ENCODE measurements at regions not wholly inside any gene's neighbourhood (a gene's known extent, or its start where the extent isn't known, plus 50 kb on each side); places are given as distances from the start of the nearest gene placed in this dataset.

DNA sequence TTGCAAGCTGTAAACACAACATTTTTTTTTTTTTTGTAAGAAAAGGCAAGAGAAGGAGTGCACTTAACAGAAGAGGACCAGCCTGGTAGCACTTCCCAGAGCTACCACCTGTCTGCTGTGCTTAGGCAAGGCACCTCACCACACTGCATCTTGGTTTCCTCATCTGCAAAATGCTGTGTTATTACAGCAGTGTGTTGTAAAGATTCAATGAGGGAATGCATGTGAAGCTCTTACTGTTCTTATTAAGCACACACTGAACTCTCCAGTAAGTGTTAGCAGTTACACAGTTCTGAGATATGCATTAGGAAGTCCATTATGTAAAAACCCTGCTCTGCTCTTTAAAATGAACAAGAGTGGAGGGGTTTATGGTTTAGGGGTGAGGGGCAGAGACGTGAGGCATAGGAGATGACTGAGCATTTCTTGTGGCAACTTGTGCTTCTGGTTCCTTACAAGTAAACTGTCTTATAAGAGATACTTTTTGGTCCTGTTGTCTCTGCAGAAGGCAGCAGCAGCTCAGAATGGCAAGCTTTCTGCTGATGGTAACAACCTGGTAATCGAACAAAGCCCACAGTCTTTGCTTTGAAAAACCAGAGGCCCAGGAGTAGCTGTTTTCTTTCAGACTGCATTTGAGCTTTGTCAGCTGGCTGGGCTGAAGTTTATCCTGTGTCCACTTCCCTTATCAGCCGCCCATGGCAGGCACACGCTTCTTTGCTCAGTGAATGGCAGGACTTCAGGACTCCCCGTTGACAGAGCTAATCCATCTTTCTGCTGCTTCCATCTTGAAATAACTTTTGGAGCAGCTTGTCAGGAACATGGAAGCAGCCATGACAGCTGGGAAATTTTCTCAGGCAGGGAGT lies 98.8 kb upstream of the BMPER start:
- no peak for TF ChIP-seq CTCF (IDR thresholded peaks at IDR 0.05; ENCODE audit: low read depth, low read length)
- no peak overlapping the region for H3K27ac ChIP-seq
- no peaks in the 10 kb centered on the region for H3K9me3 ChIP-seq (ENCODE audit: severe bottlenecking)
- no peaks in the 10 kb centered on the region for H3K36me3 ChIP-seq
- DNase-seq = no peak
- no peaks in the 10 kb centered on the region for H3K27me3 ChIP-seq (ENCODE audit: insufficient read depth, low read depth, severe bottlenecking)
- H3K4me3 ChIP-seq (ENCODE audit: low read depth, low read length) = no peak overlapping the region

DNA sequence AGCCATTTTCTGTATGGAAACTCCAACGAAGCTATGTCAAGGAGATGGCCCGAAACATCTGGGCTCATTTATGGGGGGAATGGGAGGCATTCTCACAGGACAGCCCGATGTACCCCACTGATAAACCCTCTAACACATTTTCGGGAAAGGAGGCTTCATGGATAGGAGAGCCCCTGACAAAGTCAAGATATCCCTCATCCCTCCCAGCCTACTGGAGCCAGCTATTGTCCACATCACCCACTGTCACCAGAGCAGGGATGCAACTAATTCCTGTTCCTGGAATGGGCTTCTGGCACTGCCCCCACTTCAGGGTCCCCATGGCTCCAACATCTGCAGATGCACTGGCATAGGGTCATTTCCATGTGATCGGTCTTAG lies 98.2 kb upstream of the BMPER start:
- H3K9me3 ChIP-seq (ENCODE audit: severe bottlenecking) = no peaks in the 10 kb centered on the region
- no peaks in the 10 kb centered on the region for H3K27me3 ChIP-seq (ENCODE audit: insufficient read depth, low read depth, severe bottlenecking)
- no peak overlapping the region for H3K4me3 ChIP-seq (ENCODE audit: low read depth, low read length)
- no peak for DNase-seq
- TF ChIP-seq CTCF (IDR thresholded peaks at IDR 0.05; ENCODE audit: low read depth, low read length) = no peak
- H3K36me3 ChIP-seq = no peaks in the 10 kb centered on the region
- no peak overlapping the region for H3K27ac ChIP-seq

- no peaks in the 10 kb centered on the region for H3K9me3 ChIP-seq (ENCODE audit: severe bottlenecking)
- peak; percentile 64 for DNase-seq
- H3K4me3 ChIP-seq (ENCODE audit: low read depth, low read length) = no peak overlapping the region
- no peaks in the 10 kb centered on the region for H3K36me3 ChIP-seq
- no peak overlapping the region for H3K27ac ChIP-seq
- peak; percentile 85 for TF ChIP-seq CTCF (IDR thresholded peaks at IDR 0.05; ENCODE audit: low read depth, low read length)
- H3K27me3 ChIP-seq (ENCODE audit: insufficient read depth, low read depth, severe bottlenecking) = no peaks in the 10 kb centered on the region
Measured at GRCh38 chr7:33807779-33808482, 97.4 kb upstream of the BMPER start.

DNA sequence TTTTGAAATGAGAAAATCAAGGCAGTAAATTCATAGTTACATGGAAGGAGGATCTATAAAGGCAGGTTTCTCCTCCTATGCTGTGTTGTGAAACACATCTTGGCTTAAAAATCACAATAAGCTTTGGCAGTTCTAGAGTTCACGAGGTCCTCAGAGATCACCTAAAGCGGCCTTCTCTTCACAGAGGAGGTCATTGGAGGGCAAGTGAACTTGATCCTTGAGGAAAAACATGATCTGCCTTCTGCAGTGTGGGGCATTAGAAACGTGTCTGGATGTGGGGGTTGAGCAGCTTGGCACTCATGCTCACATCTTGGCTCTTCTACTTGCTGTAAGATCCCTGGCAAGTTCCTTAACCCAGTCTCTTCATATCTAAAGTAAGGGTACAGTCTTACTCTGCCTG lies 96.1 kb upstream of the BMPER start:
- no peaks in the 10 kb centered on the region for H3K27me3 ChIP-seq (ENCODE audit: insufficient read depth, low read depth, severe bottlenecking)
- TF ChIP-seq CTCF (IDR thresholded peaks at IDR 0.05; ENCODE audit: low read depth, low read length) = no peak

DNA sequence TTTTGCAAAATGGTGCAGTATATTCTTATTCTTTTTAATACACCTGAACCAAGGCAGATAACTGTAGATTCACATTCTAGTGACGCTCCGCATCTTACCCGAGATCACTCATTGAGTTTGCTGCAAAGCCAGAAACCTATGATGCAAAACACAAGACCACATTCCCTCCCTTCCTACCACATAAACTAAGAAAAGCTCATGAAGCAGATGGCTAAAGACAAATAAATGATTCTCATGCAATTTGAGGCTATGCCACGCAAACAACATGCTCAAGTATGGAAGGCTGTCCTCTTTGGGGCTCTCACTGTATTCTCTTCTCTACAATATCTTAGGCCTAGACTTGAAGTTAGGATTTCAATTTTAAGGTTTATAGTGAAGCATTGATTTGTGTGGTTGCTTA lies 95.0 kb upstream of the BMPER start:
- no peak for TF ChIP-seq CTCF (IDR thresholded peaks at IDR 0.05; ENCODE audit: low read depth, low read length)
- H3K27ac ChIP-seq = no peak overlapping the region
- H3K27me3 ChIP-seq (ENCODE audit: insufficient read depth, low read depth, severe bottlenecking) = no peaks in the 10 kb centered on the region
- no peaks in the 10 kb centered on the region for H3K9me3 ChIP-seq (ENCODE audit: severe bottlenecking)
- no peaks in the 10 kb centered on the region for H3K36me3 ChIP-seq
- no peak overlapping the region for H3K4me3 ChIP-seq (ENCODE audit: low read depth, low read length)
- no peak for DNase-seq

More for the DNA sequence above, 96.1 kb upstream of the BMPER start:
- Histone ChIP-seq H3K27ac (no peak overlapping the region), H3K4me3 (ENCODE audit: low read depth, low read length) (no peak overlapping the region), H3K9me3 (ENCODE audit: severe bottlenecking) (no peaks in the 10 kb centered on the region), H3K36me3 (no peaks in the 10 kb centered on the region)
- peak; percentile 51 for DNase-seq
